Fibroblast of mammary gland (primary cell): ENCODE measurements at regions not wholly inside any gene's neighbourhood (a gene's known extent, or its start where the extent isn't known, plus 50 kb on each side); places are given as distances from the start of the nearest gene placed in this dataset.

Source experiments
- DNase-seq: peaks from one replicate; pipeline ENCODE4 v3.0.0-alpha.2; 2010; ENCODE audit warnings: low read depth
- H3K4me3 ChIP-seq: 2 replicates; pipeline ENCODE4 v1.5.1; 2011; ENCODE audit warnings: low read depth, mild to moderate bottlenecking, low read length, moderate library complexity; ENCODE audit not compliant: control insufficient read depth
- TF ChIP-seq, protein P1 (sequence below): conservative IDR thresholded peaks from 2 replicates; pipeline ENCODE4 v1.5.1; 2011; ENCODE audit warnings: low read depth, low read length, inconsistent platforms; ENCODE audit not compliant: control insufficient read depth, insufficient read depth

DNA sequence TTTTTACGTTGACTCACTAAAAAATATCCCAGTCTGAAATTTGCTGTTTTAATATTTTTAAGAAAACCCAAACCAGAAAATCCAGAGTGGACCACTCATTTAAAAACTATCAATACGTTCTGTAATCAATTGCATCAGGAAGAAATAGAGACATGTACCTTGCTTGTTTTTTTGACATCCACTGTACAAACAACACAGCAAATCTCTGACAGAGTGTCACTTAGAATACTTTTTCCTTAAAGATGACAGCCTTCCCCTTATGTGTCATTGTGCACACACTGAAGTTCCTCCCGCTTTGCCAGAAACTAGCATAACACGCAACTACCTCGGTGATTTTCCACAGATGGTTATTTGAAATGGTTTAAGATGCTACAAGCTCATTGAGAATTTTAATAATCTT lies 321.7 kb upstream of the PFKP start:
- TF ChIP-seq, protein P1, sequence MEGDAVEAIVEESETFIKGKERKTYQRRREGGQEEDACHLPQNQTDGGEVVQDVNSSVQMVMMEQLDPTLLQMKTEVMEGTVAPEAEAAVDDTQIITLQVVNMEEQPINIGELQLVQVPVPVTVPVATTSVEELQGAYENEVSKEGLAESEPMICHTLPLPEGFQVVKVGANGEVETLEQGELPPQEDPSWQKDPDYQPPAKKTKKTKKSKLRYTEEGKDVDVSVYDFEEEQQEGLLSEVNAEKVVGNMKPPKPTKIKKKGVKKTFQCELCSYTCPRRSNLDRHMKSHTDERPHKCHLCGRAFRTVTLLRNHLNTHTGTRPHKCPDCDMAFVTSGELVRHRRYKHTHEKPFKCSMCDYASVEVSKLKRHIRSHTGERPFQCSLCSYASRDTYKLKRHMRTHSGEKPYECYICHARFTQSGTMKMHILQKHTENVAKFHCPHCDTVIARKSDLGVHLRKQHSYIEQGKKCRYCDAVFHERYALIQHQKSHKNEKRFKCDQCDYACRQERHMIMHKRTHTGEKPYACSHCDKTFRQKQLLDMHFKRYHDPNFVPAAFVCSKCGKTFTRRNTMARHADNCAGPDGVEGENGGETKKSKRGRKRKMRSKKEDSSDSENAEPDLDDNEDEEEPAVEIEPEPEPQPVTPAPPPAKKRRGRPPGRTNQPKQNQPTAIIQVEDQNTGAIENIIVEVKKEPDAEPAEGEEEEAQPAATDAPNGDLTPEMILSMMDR: no peak
- H3K4me3 ChIP-seq: no peak overlapping the region
- no peak for DNase-seq

DNA sequence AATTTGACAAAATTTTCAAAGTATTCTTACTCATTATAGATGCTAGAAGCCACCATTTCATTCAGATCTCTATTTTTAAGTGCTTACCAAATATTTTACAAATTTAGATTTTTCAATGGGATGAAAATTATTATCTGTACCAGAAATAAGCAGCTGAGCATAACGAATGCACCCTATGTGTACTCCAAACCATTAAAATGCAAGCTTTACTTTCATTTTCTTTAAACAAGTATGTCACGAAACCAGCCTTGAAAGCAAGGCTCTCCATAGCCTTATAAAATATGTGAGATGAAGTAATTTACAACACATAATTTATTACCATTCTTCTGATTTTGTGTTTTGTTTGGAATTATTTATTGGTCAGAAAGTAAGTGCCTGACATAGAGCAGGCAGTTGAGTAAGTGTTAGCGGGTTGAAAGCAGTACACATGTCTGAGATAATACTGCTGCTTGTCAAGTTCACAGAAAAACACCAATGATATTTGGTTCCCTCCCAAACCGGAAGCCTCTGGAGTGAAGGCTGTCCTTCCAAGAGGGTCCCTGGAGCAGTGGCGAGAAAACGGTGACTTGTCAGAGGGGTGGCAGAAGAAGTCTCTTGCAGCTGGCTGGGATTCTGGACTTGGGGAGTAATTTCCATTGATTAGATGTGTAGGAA lies 322.7 kb upstream of the PFKP start:
- no peak overlapping the region for H3K4me3 ChIP-seq
- TF ChIP-seq, protein P1: no peak
- DNase-seq: no peak

DNA sequence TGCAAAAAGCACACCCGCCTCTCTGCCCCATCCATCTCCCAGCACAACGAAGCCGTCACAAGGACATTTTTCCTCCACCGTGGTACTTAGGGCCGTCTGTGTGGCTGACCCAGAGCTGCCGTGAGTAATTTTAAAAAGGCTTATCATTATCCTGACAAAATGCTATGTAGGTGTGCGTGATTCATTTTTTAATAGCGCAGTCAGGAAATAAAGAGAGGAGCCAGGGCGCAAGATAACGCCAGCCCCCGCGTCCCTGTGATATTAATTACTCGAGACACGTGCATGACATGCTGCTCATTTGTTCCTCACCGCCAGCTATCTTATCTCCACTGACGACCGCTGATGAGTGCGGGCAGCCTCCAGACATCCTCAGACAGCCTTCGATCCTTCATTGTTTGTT lies 332.7 kb upstream of the PFKP start:
- TF ChIP-seq, protein P1: no peak
- DNase-seq: no peak
- H3K4me3 ChIP-seq: no peak overlapping the region

DNA sequence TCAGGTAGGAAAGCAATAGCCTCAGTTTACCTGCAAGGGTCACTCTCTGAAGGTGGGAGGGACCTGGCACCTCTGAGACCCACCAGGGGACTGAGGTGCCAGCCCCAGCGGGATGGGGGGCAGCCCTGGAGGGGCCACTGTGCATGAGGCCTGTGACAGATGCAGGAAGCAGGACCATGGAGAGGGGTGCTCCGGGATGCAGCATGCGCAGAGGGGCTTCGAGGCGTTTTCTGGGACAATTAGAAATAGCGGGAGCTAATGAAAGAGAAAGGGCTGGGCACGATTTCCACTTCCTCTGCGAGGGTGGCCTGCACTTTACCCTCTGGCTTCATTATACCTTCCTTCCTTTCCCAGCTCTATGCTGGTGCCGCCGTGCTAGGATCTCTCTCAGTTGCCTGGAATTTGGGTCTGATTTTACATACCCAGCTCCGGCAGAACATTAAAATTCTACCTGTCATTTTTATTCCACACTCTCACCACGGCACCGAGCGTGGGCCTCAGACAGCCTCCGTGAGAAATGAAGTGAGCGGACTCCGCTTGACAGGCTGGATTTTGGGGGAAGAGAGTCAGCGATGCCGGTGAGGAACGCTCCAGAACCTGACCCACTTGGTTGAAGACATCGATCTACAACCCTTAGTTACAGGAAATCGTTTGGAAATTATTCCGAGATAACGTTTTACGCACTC lies 333.9 kb upstream of the PFKP start:
- no peak overlapping the region for H3K4me3 ChIP-seq
- no peak for DNase-seq
- TF ChIP-seq, protein P1: no peak

DNA sequence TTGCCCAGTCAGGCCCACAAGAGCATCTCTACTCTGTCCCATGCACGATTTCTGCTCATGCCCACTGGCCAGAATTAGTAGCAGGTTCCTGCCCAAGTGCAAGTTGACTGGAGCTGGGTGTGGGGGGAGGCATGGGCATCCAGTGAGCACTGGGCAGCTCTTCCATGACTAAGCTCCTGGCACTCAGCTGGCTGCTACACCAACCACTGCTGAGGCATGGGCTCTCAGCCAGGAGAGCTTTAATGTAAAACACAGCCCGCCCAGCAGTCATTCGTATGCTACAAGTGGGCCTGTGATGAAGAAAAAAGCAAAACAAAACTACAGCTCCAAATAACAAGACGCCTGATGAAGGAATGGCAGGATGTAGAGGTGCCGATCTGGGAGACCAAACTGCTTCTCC lies 335.4 kb upstream of the PFKP start:
- H3K4me3 ChIP-seq: no peak overlapping the region
- DNase-seq: no peak
- TF ChIP-seq, protein P1: no peak

DNA sequence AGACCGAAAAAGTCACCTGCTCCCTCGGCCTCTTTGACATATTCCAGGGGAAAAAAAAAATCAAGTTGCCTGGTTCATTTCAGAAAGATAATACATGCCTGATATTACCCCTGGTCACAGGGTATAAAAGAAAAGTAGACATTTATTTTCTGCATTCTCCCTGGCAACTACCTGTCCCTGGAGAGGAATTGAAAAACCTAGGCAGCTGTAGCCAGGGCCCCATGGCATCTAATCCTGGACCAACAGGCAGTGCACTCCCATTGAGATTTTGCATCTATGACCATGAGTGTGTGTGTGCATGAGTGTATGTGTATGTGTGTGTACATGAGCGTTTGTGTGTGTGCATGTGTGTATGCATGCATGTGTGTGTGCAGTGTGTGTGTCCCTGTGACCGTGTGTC lies 338.2 kb upstream of the PFKP start:
- no peak for DNase-seq
- H3K4me3 ChIP-seq: no peak overlapping the region
- TF ChIP-seq, protein P1: no peak
